ENCODE measurements at regions not wholly inside any gene's neighbourhood (a gene's known extent, or its start where the extent isn't known, plus 50 kb on each side); places are given as distances from the start of the nearest gene placed in this dataset.

GRCh38 chr10:2011106-2011716 is 273.9 kb upstream of the ADARB2 start:
- no peaks in the 10 kb centered on the region for H3K36me3 ChIP-seq (ENCODE audit: control insufficient read depth in 5 of 5, insufficient read depth in 5 of 5, low read length in 5 of 5)
- H3K27ac ChIP-seq (ENCODE audit: low read depth, low read length) = no peak overlapping the region
- no peaks in the 10 kb centered on the region for H3K4me1 ChIP-seq (ENCODE audit: control insufficient read depth in 5 of 5, insufficient read depth in 5 of 5, low read length in 5 of 5)
- peaks cover 0 to under 1% (median 0%) of the 10 kb centered on the region in 5 donors for H3K27me3 ChIP-seq (ENCODE audit: control insufficient read depth in 5 of 5, insufficient read depth in 4 of 5, low read length in 5 of 5)
- H3K9me3 ChIP-seq (ENCODE audit: control insufficient read depth in 5 of 5, low read length in 5 of 5) = peaks cover 0 to 3% (median 0%) of the 10 kb centered on the region in 5 donors
- no peak overlapping the region for H3K9ac ChIP-seq (ENCODE audit: low read length in 5 of 5)
- H3K4me3 ChIP-seq (ENCODE audit: low read depth in 1 of 5, low read length in 5 of 5) = no peak overlapping the region

GRCh38 chr10:2005546-2005945 is 268.2 kb upstream of the ADARB2 start:
- H3K27me3 ChIP-seq (ENCODE audit: control insufficient read depth in 5 of 5, insufficient read depth in 4 of 5, low read length in 5 of 5) = peaks cover 0 to 3% (median 0%) of the 10 kb centered on the region in 5 donors
- H3K27ac ChIP-seq (ENCODE audit: low read depth, low read length) = no peak overlapping the region
- no peak overlapping the region for H3K4me3 ChIP-seq (ENCODE audit: low read depth in 1 of 5, low read length in 5 of 5)
- peaks cover 0 to 5% (median 0%) of the 10 kb centered on the region in 5 donors for H3K9me3 ChIP-seq (ENCODE audit: control insufficient read depth in 5 of 5, low read length in 5 of 5)
- H3K4me1 ChIP-seq (ENCODE audit: control insufficient read depth in 5 of 5, insufficient read depth in 5 of 5, low read length in 5 of 5) = no peaks in the 10 kb centered on the region
- no peak overlapping the region for H3K9ac ChIP-seq (ENCODE audit: low read length in 5 of 5)
- no peaks in the 10 kb centered on the region for H3K36me3 ChIP-seq (ENCODE audit: control insufficient read depth in 5 of 5, insufficient read depth in 5 of 5, low read length in 5 of 5)

- Histone ChIP-seq H3K4me1 (ENCODE audit: control insufficient read depth in 5 of 5, insufficient read depth in 5 of 5, low read length in 5 of 5) (no peaks in the 10 kb centered on the region), H3K27ac (ENCODE audit: low read depth, low read length) (no peak overlapping the region), H3K9ac (ENCODE audit: low read length in 5 of 5) (no peak overlapping the region), H3K4me3 (ENCODE audit: low read depth in 1 of 5, low read length in 5 of 5) (no peak overlapping the region), H3K9me3 (ENCODE audit: control insufficient read depth in 5 of 5, low read length in 5 of 5) (no peaks in the 10 kb centered on the region), H3K27me3 (ENCODE audit: control insufficient read depth in 5 of 5, insufficient read depth in 4 of 5, low read length in 5 of 5) (peaks cover 0 to 4% (median 0%) of the 10 kb centered on the region in 5 donors), H3K36me3 (ENCODE audit: control insufficient read depth in 5 of 5, insufficient read depth in 5 of 5, low read length in 5 of 5) (no peaks in the 10 kb centered on the region)
Observed at GRCh38 chr10:1992930-1993329, 255.6 kb upstream of the ADARB2 start.

- no peaks in the 10 kb centered on the region for H3K27me3 ChIP-seq (ENCODE audit: control insufficient read depth in 5 of 5, insufficient read depth in 4 of 5, low read length in 5 of 5)
- H3K4me1 ChIP-seq (ENCODE audit: control insufficient read depth in 5 of 5, insufficient read depth in 5 of 5, low read length in 5 of 5) = no peaks in the 10 kb centered on the region
- no peaks in the 10 kb centered on the region for H3K9me3 ChIP-seq (ENCODE audit: control insufficient read depth in 5 of 5, low read length in 5 of 5)
- no peak overlapping the region for H3K4me3 ChIP-seq (ENCODE audit: low read depth in 1 of 5, low read length in 5 of 5)
- H3K9ac ChIP-seq (ENCODE audit: low read length in 5 of 5) = no peak overlapping the region
- H3K27ac ChIP-seq (ENCODE audit: low read depth, low read length) = no peak overlapping the region
- H3K36me3 ChIP-seq (ENCODE audit: control insufficient read depth in 5 of 5, insufficient read depth in 5 of 5, low read length in 5 of 5) = no peaks in the 10 kb centered on the region
Observed at GRCh38 chr10:1989090-1989489, 251.8 kb upstream of the ADARB2 start.

- H3K36me3 ChIP-seq (ENCODE audit: control insufficient read depth in 5 of 5, insufficient read depth in 5 of 5, low read length in 5 of 5) = no peaks in the 10 kb centered on the region
- no peak overlapping the region for H3K4me3 ChIP-seq (ENCODE audit: low read depth in 1 of 5, low read length in 5 of 5)
- H3K27ac ChIP-seq (ENCODE audit: low read depth, low read length) = no peak overlapping the region
- H3K9me3 ChIP-seq (ENCODE audit: control insufficient read depth in 5 of 5, low read length in 5 of 5) = peaks cover 4 to 14% (median 13%) of the 10 kb centered on the region in 5 donors
- H3K4me1 ChIP-seq (ENCODE audit: control insufficient read depth in 5 of 5, insufficient read depth in 5 of 5, low read length in 5 of 5) = no peaks in the 10 kb centered on the region
- no peaks in the 10 kb centered on the region for H3K27me3 ChIP-seq (ENCODE audit: control insufficient read depth in 5 of 5, insufficient read depth in 4 of 5, low read length in 5 of 5)
- H3K9ac ChIP-seq (ENCODE audit: low read length in 5 of 5) = no peak overlapping the region
Observed at GRCh38 chr10:1981976-1982375, 244.7 kb upstream of the ADARB2 start.

- Histone ChIP-seq H3K9me3 (ENCODE audit: control insufficient read depth in 5 of 5, low read length in 5 of 5) (peaks cover 4 to 14% (median 13%) of the 10 kb centered on the region in 5 donors), H3K27ac (ENCODE audit: low read depth, low read length) (no peak overlapping the region), H3K27me3 (ENCODE audit: control insufficient read depth in 5 of 5, insufficient read depth in 4 of 5, low read length in 5 of 5) (no peaks in the 10 kb centered on the region), H3K9ac (ENCODE audit: low read length in 5 of 5) (no peak overlapping the region), H3K36me3 (ENCODE audit: control insufficient read depth in 5 of 5, insufficient read depth in 5 of 5, low read length in 5 of 5) (no peaks in the 10 kb centered on the region), H3K4me3 (ENCODE audit: low read depth in 1 of 5, low read length in 5 of 5) (no peak overlapping the region), H3K4me1 (ENCODE audit: control insufficient read depth in 5 of 5, insufficient read depth in 5 of 5, low read length in 5 of 5) (no peaks in the 10 kb centered on the region)
Observed at GRCh38 chr10:1980459-1980858, 243.1 kb upstream of the ADARB2 start.

- H3K27me3 ChIP-seq (ENCODE audit: control insufficient read depth in 5 of 5, insufficient read depth in 4 of 5, low read length in 5 of 5) = no peaks in the 10 kb centered on the region
- no peaks in the 10 kb centered on the region for H3K36me3 ChIP-seq (ENCODE audit: control insufficient read depth in 5 of 5, insufficient read depth in 5 of 5, low read length in 5 of 5)
- no peak overlapping the region for H3K27ac ChIP-seq (ENCODE audit: low read depth, low read length)
- H3K4me1 ChIP-seq (ENCODE audit: control insufficient read depth in 5 of 5, insufficient read depth in 5 of 5, low read length in 5 of 5) = no peaks in the 10 kb centered on the region
- no peak overlapping the region for H3K9ac ChIP-seq (ENCODE audit: low read length in 5 of 5)
- H3K9me3 ChIP-seq (ENCODE audit: control insufficient read depth in 5 of 5, low read length in 5 of 5) = peaks cover 4 to 14% (median 13%) of the 10 kb centered on the region in 5 donors
- H3K4me3 ChIP-seq (ENCODE audit: low read depth in 1 of 5, low read length in 5 of 5) = no peak overlapping the region
Observed at GRCh38 chr10:1978584-1978983, 241.3 kb upstream of the ADARB2 start.

- no peak overlapping the region for H3K9ac ChIP-seq (ENCODE audit: low read length in 5 of 5)
- no peak overlapping the region for H3K4me3 ChIP-seq (ENCODE audit: low read depth in 1 of 5, low read length in 5 of 5)
- no peak overlapping the region for H3K27ac ChIP-seq (ENCODE audit: low read depth, low read length)
- H3K36me3 ChIP-seq (ENCODE audit: control insufficient read depth in 5 of 5, insufficient read depth in 5 of 5, low read length in 5 of 5) = no peaks in the 10 kb centered on the region
- peaks cover 4 to 14% (median 11%) of the 10 kb centered on the region in 5 donors for H3K9me3 ChIP-seq (ENCODE audit: control insufficient read depth in 5 of 5, low read length in 5 of 5)
- no peaks in the 10 kb centered on the region for H3K4me1 ChIP-seq (ENCODE audit: control insufficient read depth in 5 of 5, insufficient read depth in 5 of 5, low read length in 5 of 5)
- no peaks in the 10 kb centered on the region for H3K27me3 ChIP-seq (ENCODE audit: control insufficient read depth in 5 of 5, insufficient read depth in 4 of 5, low read length in 5 of 5)
Observed at GRCh38 chr10:1977461-1977860, 240.1 kb upstream of the ADARB2 start.

- no peaks in the 10 kb centered on the region for H3K36me3 ChIP-seq (ENCODE audit: control insufficient read depth in 5 of 5, insufficient read depth in 5 of 5, low read length in 5 of 5)
- H3K27me3 ChIP-seq (ENCODE audit: control insufficient read depth in 5 of 5, insufficient read depth in 4 of 5, low read length in 5 of 5) = peaks cover 0 to 7% (median 0%) of the 10 kb centered on the region in 5 donors
- no peak overlapping the region for H3K4me3 ChIP-seq (ENCODE audit: low read depth in 1 of 5, low read length in 5 of 5)
- no peak overlapping the region for H3K9ac ChIP-seq (ENCODE audit: low read length in 5 of 5)
- H3K9me3 ChIP-seq (ENCODE audit: control insufficient read depth in 5 of 5, low read length in 5 of 5) = peaks cover 0 to 4% (median 0%) of the 10 kb centered on the region in 5 donors
- H3K27ac ChIP-seq (ENCODE audit: low read depth, low read length) = no peak overlapping the region
- H3K4me1 ChIP-seq (ENCODE audit: control insufficient read depth in 5 of 5, insufficient read depth in 5 of 5, low read length in 5 of 5) = no peaks in the 10 kb centered on the region
Observed at GRCh38 chr10:1972406-1972805, 235.1 kb upstream of the ADARB2 start.

GRCh38 chr10:1968257-1969033 is 231.1 kb upstream of the ADARB2 start:
- peaks cover 0 to 7% (median 0%) of the 10 kb centered on the region in 5 donors for H3K27me3 ChIP-seq (ENCODE audit: control insufficient read depth in 5 of 5, insufficient read depth in 4 of 5, low read length in 5 of 5)
- H3K4me1 ChIP-seq (ENCODE audit: control insufficient read depth in 5 of 5, insufficient read depth in 5 of 5, low read length in 5 of 5) = peaks cover 0 to 3% (median 0%) of the 10 kb centered on the region in 5 donors
- H3K36me3 ChIP-seq (ENCODE audit: control insufficient read depth in 5 of 5, insufficient read depth in 5 of 5, low read length in 5 of 5) = no peaks in the 10 kb centered on the region
- peaks cover 0 to 4% (median 0%) of the 10 kb centered on the region in 5 donors for H3K9me3 ChIP-seq (ENCODE audit: control insufficient read depth in 5 of 5, low read length in 5 of 5)
- H3K4me3 ChIP-seq (ENCODE audit: low read depth in 1 of 5, low read length in 5 of 5) = no peak overlapping the region
- H3K27ac ChIP-seq (ENCODE audit: low read depth, low read length) = no peak overlapping the region
- no peak overlapping the region for H3K9ac ChIP-seq (ENCODE audit: low read length in 5 of 5)

Measured in subcutaneous abdominal adipose tissue (tissue), 5 donors.